B cell (primary cell): ENCODE measurements at regions not wholly inside any gene's neighbourhood (a gene's known extent, or its start where the extent isn't known, plus 50 kb on each side); places are given as distances from the start of the nearest gene placed in this dataset.

Source experiments
- EZH2 ChIP-seq: IDR thresholded peaks from 2 replicates; pipeline ENCODE4 v1.6.1; 2012; ENCODE audit warnings: borderline replicate concordance, low read depth, mild to moderate bottlenecking, moderate library complexity, low read length; ENCODE audit not compliant: insufficient read depth, poor library complexity, severe bottlenecking
- TF ChIP-seq, protein P1 (sequence below): fragments of 200-600 bp; IDR thresholded peaks from one replicate; pipeline ENCODE4 v1.8.0; 2022; ENCODE audit warnings: antibody characterized with exemption, mild to moderate bottlenecking

DNA sequence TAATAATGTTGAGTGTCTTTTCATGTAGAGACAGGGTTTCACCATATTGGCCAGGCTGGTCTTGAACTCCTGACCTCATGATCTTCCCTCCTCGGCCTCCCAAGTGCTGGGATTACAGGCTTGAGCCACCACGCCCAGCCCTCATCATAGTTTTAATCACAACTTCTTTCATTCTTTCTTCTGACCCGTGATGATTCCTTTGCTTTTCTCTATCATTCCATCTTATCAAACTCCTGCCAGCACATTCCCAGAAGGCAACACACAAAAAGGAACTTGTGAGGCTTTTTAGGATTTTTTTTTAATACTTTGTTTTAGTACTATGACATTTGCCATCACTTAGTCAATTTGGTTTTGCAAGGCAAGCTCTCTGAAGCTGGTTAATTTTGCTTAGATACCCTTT is 77.5 kb upstream of the MEOX2 start:
- TF ChIP-seq, protein P1, sequence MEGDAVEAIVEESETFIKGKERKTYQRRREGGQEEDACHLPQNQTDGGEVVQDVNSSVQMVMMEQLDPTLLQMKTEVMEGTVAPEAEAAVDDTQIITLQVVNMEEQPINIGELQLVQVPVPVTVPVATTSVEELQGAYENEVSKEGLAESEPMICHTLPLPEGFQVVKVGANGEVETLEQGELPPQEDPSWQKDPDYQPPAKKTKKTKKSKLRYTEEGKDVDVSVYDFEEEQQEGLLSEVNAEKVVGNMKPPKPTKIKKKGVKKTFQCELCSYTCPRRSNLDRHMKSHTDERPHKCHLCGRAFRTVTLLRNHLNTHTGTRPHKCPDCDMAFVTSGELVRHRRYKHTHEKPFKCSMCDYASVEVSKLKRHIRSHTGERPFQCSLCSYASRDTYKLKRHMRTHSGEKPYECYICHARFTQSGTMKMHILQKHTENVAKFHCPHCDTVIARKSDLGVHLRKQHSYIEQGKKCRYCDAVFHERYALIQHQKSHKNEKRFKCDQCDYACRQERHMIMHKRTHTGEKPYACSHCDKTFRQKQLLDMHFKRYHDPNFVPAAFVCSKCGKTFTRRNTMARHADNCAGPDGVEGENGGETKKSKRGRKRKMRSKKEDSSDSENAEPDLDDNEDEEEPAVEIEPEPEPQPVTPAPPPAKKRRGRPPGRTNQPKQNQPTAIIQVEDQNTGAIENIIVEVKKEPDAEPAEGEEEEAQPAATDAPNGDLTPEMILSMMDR, result no peak
- TF ChIP-seq EZH2, result no peak
